Hematopoietic multipotent progenitor cell treated with erythropoietin and hydrocortisone succinate and interleukin-3 and kit ligand, for 4 days (in vitro differentiated cells): ENCODE measurements at regions not wholly inside any gene's neighbourhood (a gene's known extent, or its start where the extent isn't known, plus 50 kb on each side); places are given as distances from the start of the nearest gene placed in this dataset.

ENCODE experiments used
- DNase-seq: peaks from one replicate; pipeline ENCODE4 v3.0.0-alpha.2; 2015

GRCh38 chr16:85315866-85316265 is 203.6 kb upstream of the CIBAR2 start:
- DNase-seq = no peak

- peak; percentile 91 for DNase-seq
Measured at GRCh38 chr16:85316321-85316919, 204.1 kb upstream of the CIBAR2 start.

GRCh38 chr16:85316944-85317343 is 204.7 kb upstream of the CIBAR2 start:
- DNase-seq = no peak

- no peak for DNase-seq
Measured at GRCh38 chr16:85317704-85318103, 205.4 kb upstream of the CIBAR2 start.

GRCh38 chr16:85319208-85319983 is 207.1 kb upstream of the CIBAR2 start:
- DNase-seq = no peak

GRCh38 chr16:85319984-85320440 is 207.7 kb upstream of the CIBAR2 start:
- no peak for DNase-seq

GRCh38 chr16:85320677-85321385 is 208.6 kb upstream of the CIBAR2 start:
- DNase-seq = no peak

- peak; percentile 70 for DNase-seq
Measured at GRCh38 chr16:85321509-85322271, 209.4 kb upstream of the CIBAR2 start.

GRCh38 chr16:85323230-85323960 is 211.1 kb upstream of the CIBAR2 start:
- DNase-seq = no peak

GRCh38 chr16:85323961-85324253 is 211.6 kb upstream of the CIBAR2 start:
- no peak for DNase-seq

GRCh38 chr16:85324488-85324887 is 212.2 kb upstream of the CIBAR2 start:
- no peak for DNase-seq

GRCh38 chr16:85326113-85326793 is 214.0 kb upstream of the CIBAR2 start:
- DNase-seq = peak; percentile 59

GRCh38 chr16:85326794-85327181 is 214.5 kb upstream of the CIBAR2 start:
- DNase-seq = no peak

- DNase-seq = peak; percentile 96
Measured at GRCh38 chr16:85327731-85328675, 215.7 kb upstream of the CIBAR2 start.

GRCh38 chr16:85328676-85329058 is 216.4 kb upstream of the CIBAR2 start:
- peak; percentile 80 for DNase-seq

GRCh38 chr16:85329059-85329812 is 217.0 kb upstream of the CIBAR2 start:
- peak; percentile 72 for DNase-seq

- peak; percentile 47 for DNase-seq
Measured at GRCh38 chr16:85330006-85330693, 217.9 kb upstream of the CIBAR2 start.

- peak; percentile 93 for DNase-seq
Measured at GRCh38 chr16:85330694-85331188, 218.5 kb upstream of the CIBAR2 start.

- no peak for DNase-seq
Measured at GRCh38 chr16:85331688-85332087, 219.4 kb upstream of the CIBAR2 start.
